ENCODE measurements at regions not wholly inside any gene's neighbourhood (a gene's known extent, or its start where the extent isn't known, plus 50 kb on each side); places are given as distances from the start of the nearest gene placed in this dataset.

GRCh38 chr18:55861266-55861665, 273.3 kb upstream of the TCF4 start:
- DNase-seq, result peak in 2 of 7 donors; percentile 13 to 14
- H3K36me3 ChIP-seq (replicated peaks in 1 of 2), result no peaks in the 10 kb centered on the region
- peaks cover 5% of the 10 kb centered on the region for H3K27me3 ChIP-seq
- no peak overlapping the region for H3K27ac ChIP-seq
- intact Hi-C loops (cut with DNase I), result no loop called here
- peaks cover 0 to 4% of the 10 kb centered on the region in 2 donors for H3K4me1 ChIP-seq (replicated peaks in 1 of 2)
- 58 to 66% (median 62%) methylated on average over 6 of the region's 6 CpGs for WGBS, 4 donors
- no peaks in the 10 kb centered on the region for H3K9me3 ChIP-seq (replicated peaks in 1 of 3)
- no peak overlapping the region for H3K4me3 ChIP-seq
- TF ChIP-seq CTCF (IDR thresholded peaks at IDR 0.05) (peak; percentile 6 to 43 (median 36)), POLR2A (IDR thresholded peaks at IDR 0.05) (no peak)

- TF ChIP-seq POLR2A (IDR thresholded peaks at IDR 0.05) (no peak), CTCF (IDR thresholded peaks at IDR 0.05) (no peak)
- peaks cover 0 to 4% of the 10 kb centered on the region in 2 donors for H3K4me1 ChIP-seq (replicated peaks in 1 of 2)
- peaks cover 5% of the 10 kb centered on the region for H3K27me3 ChIP-seq
- no peak for DNase-seq
- intact Hi-C loops (cut with DNase I), result no loop called here
- no peak overlapping the region for H3K27ac ChIP-seq
- no peak overlapping the region for H3K4me3 ChIP-seq
- no peaks in the 10 kb centered on the region for H3K36me3 ChIP-seq (replicated peaks in 1 of 2)
- H3K9me3 ChIP-seq (replicated peaks in 1 of 3), result no peaks in the 10 kb centered on the region
- WGBS, 4 donors, result 71 to 76% (median 73%) methylated on average over 17 of the region's 17 CpGs
Measured at GRCh38 chr18:55858661-55859515, 270.9 kb upstream of the TCF4 start.

- H3K27me3 ChIP-seq, result peaks cover 5% of the 10 kb centered on the region
- no peaks in the 10 kb centered on the region for H3K36me3 ChIP-seq (replicated peaks in 1 of 2)
- 83 to 87% (median 84%) methylated on average over 7 of the region's 7 CpGs for WGBS, 4 donors
- H3K4me3 ChIP-seq, result no peak overlapping the region
- H3K27ac ChIP-seq, result no peak overlapping the region
- H3K9me3 ChIP-seq (replicated peaks in 1 of 3), result no peaks in the 10 kb centered on the region
- intact Hi-C loops (cut with DNase I), result no loop called here
- no peaks in the 10 kb centered on the region for H3K4me1 ChIP-seq (replicated peaks in 1 of 2)
- no peak for TF ChIP-seq CTCF (IDR thresholded peaks at IDR 0.05)
- no peak for TF ChIP-seq POLR2A (IDR thresholded peaks at IDR 0.05)
- no peak for DNase-seq
Measured at GRCh38 chr18:55857956-55858355, 270.0 kb upstream of the TCF4 start.

GRCh38 chr18:55857409-55857808, 269.4 kb upstream of the TCF4 start:
- intact Hi-C loops (cut with DNase I), result no loop called here
- no peaks in the 10 kb centered on the region for H3K4me1 ChIP-seq (replicated peaks in 1 of 2)
- H3K27me3 ChIP-seq, result peaks cover 5% of the 10 kb centered on the region
- no peak overlapping the region for H3K4me3 ChIP-seq
- H3K27ac ChIP-seq, result no peak overlapping the region
- TF ChIP-seq POLR2A (IDR thresholded peaks at IDR 0.05) (no peak), CTCF (IDR thresholded peaks at IDR 0.05) (no peak)
- 83 to 89% (median 86%) methylated on average over 2 of the region's 2 CpGs for WGBS, 4 donors
- no peaks in the 10 kb centered on the region for H3K36me3 ChIP-seq (replicated peaks in 1 of 2)
- no peaks in the 10 kb centered on the region for H3K9me3 ChIP-seq (replicated peaks in 1 of 3)
- DNase-seq, result no peak
